ENCODE measurements at regions not wholly inside any gene's neighbourhood (a gene's known extent, or its start where the extent isn't known, plus 50 kb on each side); places are given as distances from the start of the nearest gene placed in this dataset.

GRCh38 chr5:124923131-124923530 lies 176.7 kb upstream of the ZNF608 start:
- no peak for DNase-seq (ENCODE audit: low read depth)

GRCh38 chr5:124924729-124925128 lies 178.3 kb upstream of the ZNF608 start:
- DNase-seq (ENCODE audit: low read depth): no peak

GRCh38 chr5:124927735-124928134 lies 181.3 kb upstream of the ZNF608 start:
- no peak for DNase-seq (ENCODE audit: low read depth)

GRCh38 chr5:124929000-124929399 lies 182.6 kb upstream of the ZNF608 start:
- no peak for DNase-seq (ENCODE audit: low read depth)

- no peak for DNase-seq (ENCODE audit: low read depth)
These were observed 186.6 kb upstream of the ZNF608 start for GRCh38 chr5:124932791-124933600.

- DNase-seq (ENCODE audit: low read depth): no peak
These were observed 188.6 kb upstream of the ZNF608 start for GRCh38 chr5:124935065-124935464.

- no peak for DNase-seq (ENCODE audit: low read depth)
These were observed 190.1 kb upstream of the ZNF608 start for GRCh38 chr5:124936626-124936933.

GRCh38 chr5:124941051-124942049 lies 194.9 kb upstream of the ZNF608 start:
- no peak for DNase-seq (ENCODE audit: low read depth)

GRCh38 chr5:124948062-124948753 lies 201.8 kb upstream of the ZNF608 start:
- no peak for DNase-seq (ENCODE audit: low read depth)

- no peak for DNase-seq (ENCODE audit: low read depth)
These were observed 202.4 kb upstream of the ZNF608 start for GRCh38 chr5:124948754-124949275.

- DNase-seq (ENCODE audit: low read depth): no peak
These were observed 203.4 kb upstream of the ZNF608 start for GRCh38 chr5:124949862-124950261.

GRCh38 chr5:124951105-124951504 lies 204.7 kb upstream of the ZNF608 start:
- no peak for DNase-seq (ENCODE audit: low read depth)

- no peak for DNase-seq (ENCODE audit: low read depth)
These were observed 205.2 kb upstream of the ZNF608 start for GRCh38 chr5:124951661-124952060.

- DNase-seq (ENCODE audit: low read depth): no peak
These were observed 205.6 kb upstream of the ZNF608 start for GRCh38 chr5:124952079-124952478.

GRCh38 chr5:124952566-124952965 lies 206.1 kb upstream of the ZNF608 start:
- no peak for DNase-seq (ENCODE audit: low read depth)

- no peak for DNase-seq (ENCODE audit: low read depth)
These were observed 208.3 kb upstream of the ZNF608 start for GRCh38 chr5:124954784-124955183.

- no peak for DNase-seq (ENCODE audit: low read depth)
These were observed 210.1 kb upstream of the ZNF608 start for GRCh38 chr5:124956471-124957029.

GRCh38 chr5:124957063-124957462 lies 210.6 kb upstream of the ZNF608 start:
- no peak for DNase-seq (ENCODE audit: low read depth)

- DNase-seq (ENCODE audit: low read depth): no peak
These were observed 213.8 kb upstream of the ZNF608 start for GRCh38 chr5:124960266-124960665.

- no peak for DNase-seq (ENCODE audit: low read depth)
These were observed 215.1 kb upstream of the ZNF608 start for GRCh38 chr5:124961521-124961920.

GRCh38 chr5:124962111-124962510 lies 215.7 kb upstream of the ZNF608 start:
- DNase-seq (ENCODE audit: low read depth): no peak

GRCh38 chr5:124962735-124963134 lies 216.3 kb upstream of the ZNF608 start:
- DNase-seq (ENCODE audit: low read depth): no peak

Data from activated T-helper 9 cell treated with anti-CD3 and anti-CD28 coated beads, Interleukin-2, amount 50 U/mL, for 16 hours (primary cell).